ENCODE measurements at regions not wholly inside any gene's neighbourhood (a gene's known extent, or its start where the extent isn't known, plus 50 kb on each side); places are given as distances from the start of the nearest gene placed in this dataset.

DNA sequence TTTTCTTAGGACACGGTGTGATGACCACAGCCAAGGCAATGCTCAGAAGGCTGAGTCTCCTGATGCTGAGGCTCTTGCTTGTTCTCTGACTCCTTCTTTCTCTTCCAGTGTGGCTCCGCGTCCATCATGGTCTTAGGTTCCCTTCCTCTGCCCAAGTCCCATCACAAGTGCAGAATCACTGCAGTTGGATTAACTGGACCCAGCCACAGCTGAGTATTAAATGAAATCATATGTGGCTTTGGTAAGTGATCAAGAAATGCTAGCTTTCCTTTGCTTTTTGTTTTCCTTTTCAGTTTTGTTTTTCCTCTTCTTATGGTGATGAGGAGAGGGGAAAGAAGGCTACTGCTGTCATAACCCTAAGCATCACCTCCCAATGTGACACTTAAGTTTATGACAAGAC lies 375.8 kb downstream of the INSIG2 start:
- no peaks in the 10 kb centered on the region for H3K36me3 Mint-ChIP-seq
- no peaks in the 10 kb centered on the region for H3K4me1 Mint-ChIP-seq
- no peaks in the 10 kb centered on the region for H3K9me3 Mint-ChIP-seq
- ATAC-seq (no peak), DNase-seq (ENCODE audit: low spot score in 2 of 2) (no peak)
- no peak overlapping the region for H3K4me3 Mint-ChIP-seq
- H3K27ac Mint-ChIP-seq: no peak overlapping the region

DNA sequence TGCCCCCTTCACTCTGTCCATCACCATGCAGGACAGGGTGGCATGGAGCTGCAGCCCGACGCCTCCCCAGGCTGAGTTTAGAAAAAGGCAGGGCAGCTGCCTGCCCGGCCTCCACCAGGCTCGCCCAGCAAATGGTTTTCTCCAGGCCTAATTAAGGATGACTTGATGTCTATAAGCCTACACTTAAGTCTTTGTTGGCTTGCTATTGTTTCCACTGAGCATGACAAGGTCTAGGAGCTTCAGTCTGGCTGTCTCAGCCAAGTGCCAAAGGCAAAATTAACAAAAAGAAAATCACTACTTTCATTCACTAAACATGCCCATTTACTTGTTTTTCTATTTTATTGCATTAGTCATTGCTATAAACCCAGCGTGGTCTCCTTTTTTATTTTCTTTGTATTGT lies 372.2 kb downstream of the INSIG2 start:
- Mint-ChIP-seq H3K36me3 (no peaks in the 10 kb centered on the region), H3K4me1 (no peaks in the 10 kb centered on the region), H3K9me3 (no peaks in the 10 kb centered on the region), H3K4me3 (no peak overlapping the region), H3K27ac (no peak overlapping the region)
- DNase-seq (ENCODE audit: low spot score in 2 of 2) (no peak), ATAC-seq (no peak)

GRCh38 chr2:118459426-118459825 lies 371.2 kb downstream of the INSIG2 start:
- DNase-seq (ENCODE audit: low spot score in 2 of 2) (no peak), ATAC-seq (no peak)
- H3K4me1 Mint-ChIP-seq: no peaks in the 10 kb centered on the region
- no peak overlapping the region for H3K4me3 Mint-ChIP-seq
- no peaks in the 10 kb centered on the region for H3K9me3 Mint-ChIP-seq
- no peaks in the 10 kb centered on the region for H3K36me3 Mint-ChIP-seq
- H3K27ac Mint-ChIP-seq: no peak overlapping the region

GRCh38 chr2:118457951-118458350 lies 369.7 kb downstream of the INSIG2 start:
- Mint-ChIP-seq H3K4me3 (no peak overlapping the region), H3K9me3 (no peaks in the 10 kb centered on the region), H3K27ac (no peak overlapping the region), H3K4me1 (no peaks in the 10 kb centered on the region), H3K36me3 (no peaks in the 10 kb centered on the region)
- DNase-seq (ENCODE audit: low spot score in 2 of 2): no peak
- ATAC-seq: no peak

DNA sequence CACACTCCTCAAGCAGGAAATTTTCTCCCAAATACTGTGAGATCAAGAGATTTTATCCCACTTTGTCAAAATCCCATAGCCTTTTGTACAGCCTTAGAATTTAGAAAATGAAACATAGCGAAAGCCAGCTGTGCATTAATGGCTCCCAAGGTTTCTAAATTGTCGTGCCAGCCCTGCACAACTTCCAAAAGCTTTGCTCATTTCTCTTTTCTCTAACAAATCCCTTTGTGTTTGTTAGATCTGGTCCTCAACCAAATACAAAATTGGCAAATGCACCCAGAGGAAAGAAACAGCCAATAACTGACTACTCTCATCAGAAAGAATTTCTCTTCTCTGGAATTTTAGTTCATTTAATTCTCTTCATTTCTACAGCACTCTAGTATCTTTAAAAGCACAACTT lies 361.1 kb downstream of the INSIG2 start:
- ATAC-seq: no peak
- H3K27ac Mint-ChIP-seq: no peak overlapping the region
- H3K4me3 Mint-ChIP-seq: no peak overlapping the region
- no peaks in the 10 kb centered on the region for H3K9me3 Mint-ChIP-seq
- no peaks in the 10 kb centered on the region for H3K4me1 Mint-ChIP-seq
- DNase-seq (ENCODE audit: low spot score in 2 of 2): no peak
- H3K36me3 Mint-ChIP-seq: no peaks in the 10 kb centered on the region

GRCh38 chr2:118443596-118443995 lies 355.3 kb downstream of the INSIG2 start:
- no peaks in the 10 kb centered on the region for H3K9me3 Mint-ChIP-seq
- no peak for ATAC-seq
- H3K4me3 Mint-ChIP-seq: no peak overlapping the region
- no peaks in the 10 kb centered on the region for H3K4me1 Mint-ChIP-seq
- DNase-seq (ENCODE audit: low spot score in 2 of 2): no peak
- no peak overlapping the region for H3K27ac Mint-ChIP-seq
- H3K36me3 Mint-ChIP-seq: no peaks in the 10 kb centered on the region

GRCh38 chr2:118442996-118443553 lies 354.8 kb downstream of the INSIG2 start:
- no peak overlapping the region for H3K4me3 Mint-ChIP-seq
- DNase-seq (ENCODE audit: low spot score in 2 of 2) (no peak), ATAC-seq (no peak)
- no peaks in the 10 kb centered on the region for H3K9me3 Mint-ChIP-seq
- H3K27ac Mint-ChIP-seq: no peak overlapping the region
- H3K4me1 Mint-ChIP-seq: no peaks in the 10 kb centered on the region
- no peaks in the 10 kb centered on the region for H3K36me3 Mint-ChIP-seq

DNA sequence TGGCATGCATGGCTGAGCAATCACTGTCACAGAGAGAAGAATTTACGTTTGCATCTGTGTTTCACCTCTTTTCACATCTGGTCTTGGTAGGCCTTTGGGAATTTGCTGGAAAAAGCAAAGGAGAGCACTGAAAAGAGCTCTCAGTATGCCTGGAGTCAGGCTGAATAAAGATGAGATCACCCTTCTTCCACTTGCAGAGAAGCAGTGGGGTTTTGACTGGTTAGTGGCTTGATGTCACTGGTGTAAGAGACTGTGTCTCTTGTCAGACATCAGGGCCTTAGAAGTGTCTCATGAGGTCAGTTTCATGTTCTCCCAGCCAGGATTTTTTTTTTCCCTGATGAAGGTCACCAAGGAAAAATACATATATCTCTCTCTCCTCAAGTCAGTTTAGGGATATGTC lies 353.8 kb downstream of the INSIG2 start:
- H3K36me3 Mint-ChIP-seq: no peaks in the 10 kb centered on the region
- ATAC-seq: no peak
- no peaks in the 10 kb centered on the region for H3K4me1 Mint-ChIP-seq
- no peaks in the 10 kb centered on the region for H3K9me3 Mint-ChIP-seq
- no peak overlapping the region for H3K27ac Mint-ChIP-seq
- DNase-seq (ENCODE audit: low spot score in 2 of 2): no peak
- no peak overlapping the region for H3K4me3 Mint-ChIP-seq

- DNase-seq (ENCODE audit: low spot score in 2 of 2) (no peak), ATAC-seq (no peak)
- no peak overlapping the region for H3K4me3 Mint-ChIP-seq
- H3K27ac Mint-ChIP-seq: no peak overlapping the region
- H3K9me3 Mint-ChIP-seq: peaks cover 1% of the 10 kb centered on the region
- H3K36me3 Mint-ChIP-seq: no peaks in the 10 kb centered on the region
- no peaks in the 10 kb centered on the region for H3K4me1 Mint-ChIP-seq
These were observed 352.3 kb downstream of the INSIG2 start for GRCh38 chr2:118440404-118441098.

GRCh38 chr2:118437501-118437900 lies 349.2 kb downstream of the INSIG2 start:
- Mint-ChIP-seq H3K4me1 (no peaks in the 10 kb centered on the region), H3K27ac (no peak overlapping the region), H3K4me3 (no peak overlapping the region), H3K9me3 (peaks cover 3% of the 10 kb centered on the region), H3K36me3 (no peaks in the 10 kb centered on the region)
- DNase-seq (ENCODE audit: low spot score in 2 of 2): no peak
- no peak for ATAC-seq

DNA sequence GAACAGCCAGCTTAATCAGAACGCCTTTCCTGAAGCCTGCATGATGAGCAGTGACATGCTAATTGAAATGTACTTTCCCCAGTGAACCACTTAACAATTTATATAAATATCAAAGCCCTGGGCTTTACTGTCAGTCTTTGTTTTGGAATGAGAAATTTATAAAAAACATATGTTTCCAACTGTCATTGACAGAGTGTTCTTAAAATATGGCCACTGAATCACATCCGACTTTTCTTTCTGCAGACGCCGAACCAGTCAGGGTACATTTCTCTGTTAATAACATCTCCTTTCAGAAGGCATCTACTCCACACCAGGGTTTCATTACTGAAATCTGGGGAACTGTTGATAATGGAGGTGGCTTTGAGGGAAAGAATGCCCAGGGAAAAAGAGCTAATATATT lies 343.7 kb downstream of the INSIG2 start:
- no peak overlapping the region for H3K27ac Mint-ChIP-seq
- no peak for ATAC-seq
- no peaks in the 10 kb centered on the region for H3K36me3 Mint-ChIP-seq
- H3K4me1 Mint-ChIP-seq: no peaks in the 10 kb centered on the region
- no peak overlapping the region for H3K4me3 Mint-ChIP-seq
- DNase-seq (ENCODE audit: low spot score in 2 of 2): no peak
- H3K9me3 Mint-ChIP-seq: peaks cover 3% of the 10 kb centered on the region

DNA sequence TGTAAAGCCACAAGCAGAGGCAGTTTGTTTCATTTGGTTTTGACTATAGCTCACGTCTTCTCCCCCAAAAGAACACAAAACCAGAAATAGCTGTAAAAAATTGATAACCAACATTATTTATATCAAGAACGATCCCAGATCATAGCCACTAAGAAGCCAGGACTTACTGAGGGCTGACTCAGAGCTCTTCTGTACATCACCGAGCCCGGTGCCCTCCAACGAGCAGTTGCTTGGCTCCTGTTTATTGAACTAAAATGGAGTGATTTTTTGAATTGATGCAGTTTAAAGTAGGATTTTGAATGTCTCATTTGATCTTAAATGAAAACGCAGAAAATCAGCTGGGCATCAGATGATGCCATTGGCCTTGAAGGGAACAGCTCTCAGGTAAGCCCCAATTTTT lies 343.3 kb downstream of the INSIG2 start:
- DNase-seq (ENCODE audit: low spot score in 2 of 2): no peak
- H3K4me3 Mint-ChIP-seq: no peak overlapping the region
- H3K27ac Mint-ChIP-seq: no peak overlapping the region
- ATAC-seq: no peak
- H3K9me3 Mint-ChIP-seq: peaks cover 3% of the 10 kb centered on the region
- no peaks in the 10 kb centered on the region for H3K4me1 Mint-ChIP-seq
- no peaks in the 10 kb centered on the region for H3K36me3 Mint-ChIP-seq

DNA sequence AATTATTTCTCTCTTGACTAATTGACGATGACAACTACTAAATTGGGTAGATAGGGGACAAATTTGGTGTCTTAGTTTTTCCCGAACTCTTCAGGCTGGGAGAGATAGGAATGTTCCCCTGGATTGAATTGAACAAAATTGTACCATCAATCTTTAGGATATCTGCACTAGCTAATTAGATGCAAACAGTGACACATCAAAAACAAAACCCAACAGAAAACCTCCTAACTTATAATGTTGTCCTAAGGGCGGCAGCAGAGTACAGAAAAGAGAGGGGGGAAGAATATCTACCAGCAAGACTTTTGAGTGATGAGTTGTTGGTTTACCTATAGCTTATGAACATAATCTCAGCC lies 342.9 kb downstream of the INSIG2 start:
- H3K4me1 Mint-ChIP-seq: no peaks in the 10 kb centered on the region
- no peak for ATAC-seq
- H3K9me3 Mint-ChIP-seq: peaks cover 3% of the 10 kb centered on the region

DNA sequence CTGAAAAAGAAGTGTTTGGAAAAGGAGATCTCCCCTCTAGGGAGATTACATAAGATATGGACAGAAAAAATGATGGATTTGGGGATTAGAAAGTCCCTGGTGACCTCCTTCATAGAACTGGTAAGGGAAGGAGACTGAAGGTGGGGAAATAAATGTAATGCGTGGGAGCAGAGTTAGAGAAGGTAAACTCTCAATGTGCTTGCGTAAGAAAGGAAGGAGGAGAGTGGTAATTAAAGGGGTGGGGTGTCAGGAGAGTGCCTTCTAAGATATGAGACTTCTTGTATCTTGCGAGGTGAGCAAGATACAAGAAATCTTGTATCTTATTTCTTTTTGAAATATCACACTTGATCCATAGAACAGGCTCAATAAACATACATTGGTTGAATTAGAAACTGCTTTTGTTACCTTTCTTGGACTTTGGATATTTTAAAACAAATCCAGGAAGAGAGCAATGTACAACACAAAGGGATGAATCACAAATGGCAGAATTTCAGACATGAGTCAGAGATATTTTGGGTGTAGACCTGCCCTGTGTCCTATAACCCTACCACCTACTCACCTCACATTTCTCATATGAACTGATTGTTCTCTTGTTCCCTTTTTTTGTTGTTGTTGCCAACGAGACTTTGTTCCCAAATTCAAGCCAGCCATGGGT lies 342.4 kb downstream of the INSIG2 start:
- Mint-ChIP-seq H3K4me3 (no peak overlapping the region), H3K4me1 (no peaks in the 10 kb centered on the region), H3K27ac (no peak overlapping the region), H3K36me3 (no peaks in the 10 kb centered on the region), H3K9me3 (peaks cover 2% of the 10 kb centered on the region)
- no peak for ATAC-seq
- DNase-seq (ENCODE audit: low spot score in 2 of 2): no peak

More for the DNA sequence above, 342.9 kb downstream of the INSIG2 start:
- Mint-ChIP-seq H3K4me3 (no peak overlapping the region), H3K27ac (no peak overlapping the region), H3K36me3 (no peaks in the 10 kb centered on the region)
- DNase-seq (ENCODE audit: low spot score in 2 of 2): no peak

DNA sequence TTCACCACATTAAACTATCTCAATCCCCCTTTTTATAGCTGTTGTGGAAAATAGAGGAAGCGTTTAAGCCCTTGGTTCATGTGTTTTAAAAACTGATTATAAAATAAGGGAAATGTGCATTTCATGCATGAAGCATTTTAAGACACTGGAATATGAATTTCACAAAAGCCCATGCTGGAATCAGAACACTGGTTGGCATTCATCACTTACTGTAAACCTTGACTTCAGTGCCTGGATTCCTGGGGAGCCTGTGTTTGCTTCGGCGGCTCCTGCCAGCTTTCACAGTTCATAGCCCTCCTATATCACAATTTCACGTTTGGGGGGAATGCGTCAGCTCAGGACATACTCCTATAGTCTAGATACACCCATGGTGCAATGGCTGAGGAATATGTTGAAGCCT lies 336.9 kb downstream of the INSIG2 start:
- no peak for ATAC-seq
- DNase-seq (ENCODE audit: low spot score in 2 of 2): no peak
- Mint-ChIP-seq H3K4me3 (no peak overlapping the region), H3K4me1 (no peaks in the 10 kb centered on the region), H3K27ac (no peak overlapping the region), H3K36me3 (no peaks in the 10 kb centered on the region), H3K9me3 (peaks cover 4% of the 10 kb centered on the region)

GRCh38 chr2:118423776-118424175 lies 335.5 kb downstream of the INSIG2 start:
- H3K4me1 Mint-ChIP-seq: no peaks in the 10 kb centered on the region
- DNase-seq (ENCODE audit: low spot score in 2 of 2) (no peak), ATAC-seq (peak; percentile 31)
- H3K4me3 Mint-ChIP-seq: no peak overlapping the region
- peaks cover 4% of the 10 kb centered on the region for H3K9me3 Mint-ChIP-seq
- no peak overlapping the region for H3K27ac Mint-ChIP-seq
- no peaks in the 10 kb centered on the region for H3K36me3 Mint-ChIP-seq
